RWPE1 (cell line): ENCODE measurements at regions not wholly inside any gene's neighbourhood (a gene's known extent, or its start where the extent isn't known, plus 50 kb on each side); places are given as distances from the start of the nearest gene placed in this dataset.
"Not testable (repeated sequence)": the region's sequence is repeated elsewhere in the genome, so short reads cannot be mapped to it uniquely, and the experiment has no call there.

Experiments
- CTCF ChIA-PET: fragments of 350-600 bp; sonication (Branson Sonifier 250); formaldehyde crosslinking; extraction: SDS; loops from one replicate; lab custom pipeline; 2021; lab: Yijun Ruan, JAX
- POLR2A ChIA-PET: fragments of 400-600 bp; formaldehyde crosslinking; extraction: SDS; loops from one replicate; lab custom pipeline; 2020; ENCODE audit warnings: antibody characterized with exemption; ENCODE audit not compliant: low non-redundant PET; lab: Yijun Ruan, JAX
- DNase-seq: peaks from one replicate; pipeline ENCODE4 v3.0.0; 2012; ENCODE audit warnings: low spot score
- H3K27ac ChIP-seq: fragments of 450-650 bp; 2 replicates; pipeline ENCODE4 v1.5.1; 2017
- CTCF ChIP-seq: fragments of 450-650 bp; conservative IDR thresholded peaks from 2 replicates; pipeline ENCODE4 v1.5.1; 2017; ENCODE audit warnings: low read depth, mild to moderate bottlenecking

DNA sequence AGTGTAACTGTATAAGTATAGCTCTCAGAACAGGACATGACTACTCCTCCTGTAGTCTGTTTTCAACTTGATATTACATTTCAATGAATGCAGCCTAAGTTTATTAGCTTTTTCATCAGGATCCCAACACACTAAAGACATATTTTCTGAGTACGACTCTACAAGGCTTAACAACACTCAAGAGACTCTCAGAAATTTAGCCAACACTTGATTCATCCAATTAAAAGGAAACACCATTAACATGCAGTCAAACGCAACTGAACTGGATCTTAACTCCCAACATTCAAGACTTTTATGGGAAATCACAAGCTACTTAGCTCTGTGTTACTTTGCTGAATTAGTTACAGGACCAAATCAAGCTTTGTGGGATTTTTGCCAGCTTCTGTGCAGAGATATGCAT, 65.2 kb upstream of the SGIP1 start:
- CTCF ChIA-PET: no interaction called here
- no peak for TF ChIP-seq CTCF
- POLR2A ChIA-PET: no interaction called here
- no peak overlapping the region for H3K27ac ChIP-seq
- DNase-seq: no peak

DNA sequence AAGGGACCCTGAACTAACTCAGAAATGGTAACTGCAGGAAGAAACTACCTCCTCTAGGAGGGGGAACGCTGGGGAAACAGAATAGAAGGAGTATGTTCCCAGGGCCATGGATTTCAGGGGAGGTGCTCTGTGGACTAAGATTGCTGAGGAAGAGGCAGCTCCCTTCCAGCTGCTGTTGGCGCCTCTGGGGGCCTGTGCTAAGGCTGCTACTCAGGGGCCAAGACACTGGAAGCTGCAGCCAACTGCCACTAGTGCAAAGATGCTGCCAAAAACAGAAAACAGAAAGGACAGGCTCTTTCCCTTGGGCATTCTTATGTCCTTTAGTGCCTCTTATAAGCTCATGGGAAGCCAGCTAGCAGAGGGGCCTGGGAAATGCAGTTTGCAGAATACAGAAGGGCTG, 58.0 kb upstream of the SGIP1 start:
- no peak overlapping the region for H3K27ac ChIP-seq
- TF ChIP-seq CTCF: no peak
- ChIA-PET CTCF (no interaction called here), POLR2A (no interaction called here)
- DNase-seq: no peak

- H3K27ac ChIP-seq: no peak overlapping the region
- ChIA-PET POLR2A (no interaction called here), CTCF (interaction anchor here (0.7 kb wide), 1 partner anchor 13 kb away, joined by 3 read pairs; no protein-coding TSS in a partner anchor)
- no peak for DNase-seq
- no peak for TF ChIP-seq CTCF
Observed at GRCh38 chr1:66476774-66477173, 57.2 kb upstream of the SGIP1 start.

DNA sequence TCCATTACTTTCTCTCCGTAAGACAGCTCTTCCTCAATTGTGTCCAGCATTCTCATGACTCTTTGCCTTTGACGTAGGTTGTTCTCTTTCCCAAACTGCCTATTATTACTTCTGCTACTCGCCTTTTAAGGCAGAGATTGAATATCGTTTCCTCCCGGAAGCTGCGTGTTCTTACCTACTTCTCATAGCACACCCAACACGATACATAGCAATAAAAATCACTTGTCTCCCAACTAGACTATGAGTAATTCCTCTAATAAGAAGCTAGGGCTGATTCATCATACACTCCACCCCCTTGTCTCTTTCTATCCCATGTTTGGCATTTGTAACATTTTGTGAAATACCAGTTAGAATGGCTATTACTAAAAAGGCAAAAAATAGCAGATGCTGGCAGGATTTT, 55.8 kb upstream of the SGIP1 start:
- TF ChIP-seq CTCF: no peak
- CTCF ChIA-PET: interaction anchor here (0.6 to 0.8 kb wide), 3 partner anchors 26 to 1167 kb away, joined by 3 to 5 read pairs (median 3); no protein-coding TSS in a partner anchor
- peak; percentile 83 for DNase-seq
- POLR2A ChIA-PET: interaction anchor here (0.6 kb wide), 1 partner anchor 135 kb away, joined by 4 read pairs; no protein-coding TSS in a partner anchor
- no peak overlapping the region for H3K27ac ChIP-seq

GRCh38 chr1:66480162-66480561, 53.8 kb upstream of the SGIP1 start:
- H3K27ac ChIP-seq: no peak overlapping the region
- ChIA-PET POLR2A (no interaction called here), CTCF (interaction anchor here (0.8 kb wide), 1 partner anchor 1463 kb away, joined by 3 read pairs; no protein-coding TSS in a partner anchor)
- DNase-seq: no peak
- no peak for TF ChIP-seq CTCF

GRCh38 chr1:66481215-66481614, 52.7 kb upstream of the SGIP1 start:
- POLR2A ChIA-PET, CTCF ChIA-PET, DNase-seq: not testable (repeated sequence)

More at GRCh38 chr1:66481215-66481614, 52.7 kb upstream of the SGIP1 start:
- H3K27ac ChIP-seq: not testable (repeated sequence)
